Erythroblast (primary cell): ENCODE measurements at regions not wholly inside any gene's neighbourhood (a gene's known extent, or its start where the extent isn't known, plus 50 kb on each side); places are given as distances from the start of the nearest gene placed in this dataset.

Experiments
- GATA1 ChIP-seq: IDR thresholded peaks from 2 replicates; pipeline ENCODE4 v1.6.1; 2011; ENCODE audit warnings: low read depth, mild to moderate bottlenecking, control low read depth, low read length, moderate library complexity
- POLR2A ChIP-seq: IDR thresholded peaks from 2 replicates; pipeline ENCODE4 v1.6.1; 2011; ENCODE audit warnings: mild to moderate bottlenecking, low read length

- TF ChIP-seq POLR2A (no peak), GATA1 (no peak)
Measured at GRCh38 chr2:66790651-66791181, 355.8 kb downstream of the MEIS1 start.
